Stromal cell of bone marrow (primary cell): ENCODE measurements at regions not wholly inside any gene's neighbourhood (a gene's known extent, or its start where the extent isn't known, plus 50 kb on each side); places are given as distances from the start of the nearest gene placed in this dataset.

Source experiments
- DNase-seq: peaks from one replicate; pipeline ENCODE4 v3.0.0-alpha.2; 2012; ENCODE audit warnings: low read depth

- DNase-seq: no peak
Observed at GRCh38 chr7:136807598-136807997, 60.9 kb upstream of the CHRM2 start.

- DNase-seq: no peak
Observed at GRCh38 chr7:136803028-136803427, 65.4 kb upstream of the CHRM2 start.

GRCh38 chr7:136783934-136784333 lies 84.5 kb upstream of the CHRM2 start:
- DNase-seq: no peak

GRCh38 chr7:136741941-136742340 lies 126.5 kb upstream of the CHRM2 start:
- DNase-seq: peak; percentile 8

GRCh38 chr7:136728945-136729344 lies 139.5 kb upstream of the CHRM2 start:
- no peak for DNase-seq

GRCh38 chr7:136726460-136726859 lies 142.0 kb upstream of the CHRM2 start:
- no peak for DNase-seq

- DNase-seq: no peak
Observed at GRCh38 chr7:136717910-136718557, 150.4 kb upstream of the CHRM2 start.

GRCh38 chr7:136714062-136714461 lies 154.4 kb upstream of the CHRM2 start:
- no peak for DNase-seq

- DNase-seq: no peak
Observed at GRCh38 chr7:136710751-136711150, 157.7 kb upstream of the CHRM2 start.

GRCh38 chr7:136709876-136710275 lies 158.6 kb upstream of the CHRM2 start:
- no peak for DNase-seq

- no peak for DNase-seq
Observed at GRCh38 chr7:136702913-136703312, 165.5 kb upstream of the CHRM2 start.

- DNase-seq: no peak
Observed at GRCh38 chr7:136698977-136699376, 169.5 kb upstream of the CHRM2 start.

GRCh38 chr7:136698231-136698630 lies 170.2 kb upstream of the CHRM2 start:
- DNase-seq: no peak

GRCh38 chr7:136697271-136697670 lies 171.2 kb upstream of the CHRM2 start:
- no peak for DNase-seq

GRCh38 chr7:136693166-136694119 lies 175.0 kb upstream of the CHRM2 start:
- no peak for DNase-seq

GRCh38 chr7:136692221-136692620 lies 176.2 kb upstream of the CHRM2 start:
- DNase-seq: no peak

- DNase-seq: no peak
Observed at GRCh38 chr7:136688601-136689000, 179.9 kb upstream of the CHRM2 start.

GRCh38 chr7:136687693-136688322 lies 180.6 kb upstream of the CHRM2 start:
- DNase-seq: peak; percentile 9

GRCh38 chr7:136685501-136686173 lies 182.8 kb upstream of the CHRM2 start:
- DNase-seq: no peak

GRCh38 chr7:136677471-136678365 lies 190.7 kb upstream of the CHRM2 start:
- no peak for DNase-seq

GRCh38 chr7:136667584-136667983 lies 200.9 kb upstream of the CHRM2 start:
- no peak for DNase-seq
